ENCODE measurements at regions not wholly inside any gene's neighbourhood (a gene's known extent, or its start where the extent isn't known, plus 50 kb on each side); places are given as distances from the start of the nearest gene placed in this dataset.

DNA sequence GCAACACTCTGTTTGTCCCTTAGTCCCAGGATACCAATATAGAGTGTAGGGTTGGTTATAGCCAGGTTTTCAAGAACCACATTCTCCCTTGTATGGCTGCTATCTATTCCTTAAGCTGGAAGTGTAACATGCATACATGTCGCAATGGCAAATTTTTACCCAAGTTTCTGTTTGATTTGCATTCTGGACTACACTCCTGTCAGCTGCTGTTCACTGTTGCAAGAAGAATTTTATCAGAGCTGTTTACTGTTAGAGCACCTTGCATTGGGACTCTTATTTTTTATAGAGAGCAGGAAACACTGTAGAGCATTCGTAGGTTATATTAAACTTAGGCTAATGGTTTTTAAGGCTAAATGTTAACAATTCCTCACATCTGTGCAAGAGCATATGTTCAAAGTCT lies 376.0 kb upstream of the LRFN5 start:
- TF ChIP-seq, protein P1, sequence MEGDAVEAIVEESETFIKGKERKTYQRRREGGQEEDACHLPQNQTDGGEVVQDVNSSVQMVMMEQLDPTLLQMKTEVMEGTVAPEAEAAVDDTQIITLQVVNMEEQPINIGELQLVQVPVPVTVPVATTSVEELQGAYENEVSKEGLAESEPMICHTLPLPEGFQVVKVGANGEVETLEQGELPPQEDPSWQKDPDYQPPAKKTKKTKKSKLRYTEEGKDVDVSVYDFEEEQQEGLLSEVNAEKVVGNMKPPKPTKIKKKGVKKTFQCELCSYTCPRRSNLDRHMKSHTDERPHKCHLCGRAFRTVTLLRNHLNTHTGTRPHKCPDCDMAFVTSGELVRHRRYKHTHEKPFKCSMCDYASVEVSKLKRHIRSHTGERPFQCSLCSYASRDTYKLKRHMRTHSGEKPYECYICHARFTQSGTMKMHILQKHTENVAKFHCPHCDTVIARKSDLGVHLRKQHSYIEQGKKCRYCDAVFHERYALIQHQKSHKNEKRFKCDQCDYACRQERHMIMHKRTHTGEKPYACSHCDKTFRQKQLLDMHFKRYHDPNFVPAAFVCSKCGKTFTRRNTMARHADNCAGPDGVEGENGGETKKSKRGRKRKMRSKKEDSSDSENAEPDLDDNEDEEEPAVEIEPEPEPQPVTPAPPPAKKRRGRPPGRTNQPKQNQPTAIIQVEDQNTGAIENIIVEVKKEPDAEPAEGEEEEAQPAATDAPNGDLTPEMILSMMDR (IDR thresholded peaks at IDR 0.05 in 2 of 3, conservative IDR thresholded peaks at IDR 0.05 in 1 of 3; ENCODE audit: borderline replicate concordance in 1 of 3, insufficient read depth in 1 of 3, low read depth in 2 of 3, low read length in 2 of 3): no peak
- TF ChIP-seq ELF1 (IDR thresholded peaks at IDR 0.05; ENCODE audit: borderline replicate concordance, low read depth) (no peak), POLR2AphosphoS5 (IDR thresholded peaks at IDR 0.05; ENCODE audit: low read depth, low read length) (no peak), ZNF274 (IDR thresholded peaks at IDR 0.05; ENCODE audit: low read depth, low read length) (no peak), EZH2 (IDR thresholded peaks at IDR 0.05) (no peak), SIN3A (IDR thresholded peaks at IDR 0.05; ENCODE audit: low read depth) (no peak), ZFX (IDR thresholded peaks at IDR 0.05) (no peak), POLR2A (IDR thresholded peaks at IDR 0.05; ENCODE audit: borderline replicate concordance, extremely low read depth, insufficient read depth, insufficient read length) (no peak), EGR1 (IDR thresholded peaks at IDR 0.05; ENCODE audit: low read depth) (no peak), RAD21 (IDR thresholded peaks at IDR 0.05; ENCODE audit: low read depth) (no peak)
- TF ChIP-seq, protein P2, sequence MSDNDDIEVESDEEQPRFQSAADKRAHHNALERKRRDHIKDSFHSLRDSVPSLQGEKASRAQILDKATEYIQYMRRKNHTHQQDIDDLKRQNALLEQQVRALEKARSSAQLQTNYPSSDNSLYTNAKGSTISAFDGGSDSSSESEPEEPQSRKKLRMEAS (IDR thresholded peaks at IDR 0.05): no peak
- TF ChIP-seq, protein P3, sequence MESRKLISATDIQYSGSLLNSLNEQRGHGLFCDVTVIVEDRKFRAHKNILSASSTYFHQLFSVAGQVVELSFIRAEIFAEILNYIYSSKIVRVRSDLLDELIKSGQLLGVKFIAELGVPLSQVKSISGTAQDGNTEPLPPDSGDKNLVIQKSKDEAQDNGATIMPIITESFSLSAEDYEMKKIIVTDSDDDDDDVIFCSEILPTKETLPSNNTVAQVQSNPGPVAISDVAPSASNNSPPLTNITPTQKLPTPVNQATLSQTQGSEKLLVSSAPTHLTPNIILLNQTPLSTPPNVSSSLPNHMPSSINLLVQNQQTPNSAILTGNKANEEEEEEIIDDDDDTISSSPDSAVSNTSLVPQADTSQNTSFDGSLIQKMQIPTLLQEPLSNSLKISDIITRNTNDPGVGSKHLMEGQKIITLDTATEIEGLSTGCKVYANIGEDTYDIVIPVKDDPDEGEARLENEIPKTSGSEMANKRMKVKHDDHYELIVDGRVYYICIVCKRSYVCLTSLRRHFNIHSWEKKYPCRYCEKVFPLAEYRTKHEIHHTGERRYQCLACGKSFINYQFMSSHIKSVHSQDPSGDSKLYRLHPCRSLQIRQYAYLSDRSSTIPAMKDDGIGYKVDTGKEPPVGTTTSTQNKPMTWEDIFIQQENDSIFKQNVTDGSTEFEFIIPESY (IDR thresholded peaks at IDR 0.05; ENCODE audit: extremely low read depth, insufficient replicate concordance, low read length): no peak
- TF ChIP-seq, protein P4, sequence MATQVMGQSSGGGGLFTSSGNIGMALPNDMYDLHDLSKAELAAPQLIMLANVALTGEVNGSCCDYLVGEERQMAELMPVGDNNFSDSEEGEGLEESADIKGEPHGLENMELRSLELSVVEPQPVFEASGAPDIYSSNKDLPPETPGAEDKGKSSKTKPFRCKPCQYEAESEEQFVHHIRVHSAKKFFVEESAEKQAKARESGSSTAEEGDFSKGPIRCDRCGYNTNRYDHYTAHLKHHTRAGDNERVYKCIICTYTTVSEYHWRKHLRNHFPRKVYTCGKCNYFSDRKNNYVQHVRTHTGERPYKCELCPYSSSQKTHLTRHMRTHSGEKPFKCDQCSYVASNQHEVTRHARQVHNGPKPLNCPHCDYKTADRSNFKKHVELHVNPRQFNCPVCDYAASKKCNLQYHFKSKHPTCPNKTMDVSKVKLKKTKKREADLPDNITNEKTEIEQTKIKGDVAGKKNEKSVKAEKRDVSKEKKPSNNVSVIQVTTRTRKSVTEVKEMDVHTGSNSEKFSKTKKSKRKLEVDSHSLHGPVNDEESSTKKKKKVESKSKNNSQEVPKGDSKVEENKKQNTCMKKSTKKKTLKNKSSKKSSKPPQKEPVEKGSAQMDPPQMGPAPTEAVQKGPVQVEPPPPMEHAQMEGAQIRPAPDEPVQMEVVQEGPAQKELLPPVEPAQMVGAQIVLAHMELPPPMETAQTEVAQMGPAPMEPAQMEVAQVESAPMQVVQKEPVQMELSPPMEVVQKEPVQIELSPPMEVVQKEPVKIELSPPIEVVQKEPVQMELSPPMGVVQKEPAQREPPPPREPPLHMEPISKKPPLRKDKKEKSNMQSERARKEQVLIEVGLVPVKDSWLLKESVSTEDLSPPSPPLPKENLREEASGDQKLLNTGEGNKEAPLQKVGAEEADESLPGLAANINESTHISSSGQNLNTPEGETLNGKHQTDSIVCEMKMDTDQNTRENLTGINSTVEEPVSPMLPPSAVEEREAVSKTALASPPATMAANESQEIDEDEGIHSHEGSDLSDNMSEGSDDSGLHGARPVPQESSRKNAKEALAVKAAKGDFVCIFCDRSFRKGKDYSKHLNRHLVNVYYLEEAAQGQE (IDR thresholded peaks at IDR 0.05; ENCODE audit: low read depth): no peak
